IMR-90 (cell line): ENCODE measurements at regions not wholly inside any gene's neighbourhood (a gene's known extent, or its start where the extent isn't known, plus 50 kb on each side); places are given as distances from the start of the nearest gene placed in this dataset.

Experiments
- ATAC-seq: fragments of 200-7000 bp; cut with Tn5 transposase; 2 replicates; pipeline ENCODE4 v1.9.1; 2020; ENCODE audit warnings: low read depth, mild to moderate bottlenecking, moderate library complexity
- BruUV-seq: library from RNA; stranded (reverse); fragments of 400-500 nt; replicated peaks from 2 replicates; lab custom pipeline; 2021; lab: Mats Ljungman, UMichigan
- CTCF ChIA-PET: fragments of 300-600 bp; formaldehyde crosslinking; extraction: SDS; loops from one replicate; lab custom pipeline; 2021; ENCODE audit warnings: antibody characterized with exemption; lab: Yijun Ruan, JAX
- POLR2A ChIA-PET: fragments of 300-600 bp; sonication (Branson Sonifier 250); formaldehyde crosslinking; loops from one replicate; lab custom pipeline; 2022; ENCODE audit warnings: antibody characterized with exemption; ENCODE audit not compliant: unreplicated experiment; lab: Charles Lee
- DNase-seq: peaks from one replicate; pipeline ENCODE4 v3.0.0; 2013
- H2AFZ ChIP-seq: replicated peaks from 2 replicates; pipeline ENCODE3; 2013; ENCODE audit warnings: low read length, mild to moderate bottlenecking; ENCODE audit not compliant: poor library complexity
- H2AK5ac ChIP-seq: 2 replicates; pipeline ENCODE4 v1.6.1; 2013; ENCODE audit warnings: low read depth, low read length, inconsistent platforms
- H2AK9ac ChIP-seq: replicated peaks from 2 replicates; pipeline ENCODE3; 2013; ENCODE audit warnings: mild to moderate bottlenecking, low read depth, low read length, moderate library complexity; ENCODE audit not compliant: poor library complexity
- H2BK120ac ChIP-seq: 2 replicates; pipeline ENCODE4 v1.6.1; 2013; ENCODE audit warnings: low read depth, low read length, inconsistent platforms
- H2BK15ac ChIP-seq: 3 replicates; pipeline ENCODE4 v1.6.1; 2013; ENCODE audit warnings: low read depth, low read length, inconsistent platforms
- H2BK20ac ChIP-seq: 2 replicates; pipeline ENCODE4 v1.6.1; 2013; ENCODE audit warnings: low read depth, mild to moderate bottlenecking, inconsistent platforms, low read length, moderate library complexity
- H2BK5ac ChIP-seq: 2 replicates; pipeline ENCODE4 v1.6.1; 2013; ENCODE audit warnings: mild to moderate bottlenecking, low read depth, low read length, inconsistent platforms; ENCODE audit not compliant: poor library complexity, severe bottlenecking
- H3K14ac ChIP-seq: replicated peaks from 2 replicates; pipeline ENCODE4 v1.6.1; 2013; ENCODE audit warnings: low read depth, low read length, inconsistent platforms
- H3K18ac ChIP-seq: 2 replicates; pipeline ENCODE4 v1.6.1; 2013; ENCODE audit warnings: low read depth, low read length, control low read depth
- H3K23ac ChIP-seq: 2 replicates; pipeline ENCODE4 v1.6.1; 2013; ENCODE audit warnings: low read depth, low read length, inconsistent platforms
- H3K27ac ChIP-seq: 2 replicates; pipeline ENCODE4 v1.5.1; 2013; ENCODE audit warnings: mild to moderate bottlenecking, control low read depth, low read length; ENCODE audit not compliant: insufficient read depth
- H3K27me3 ChIP-seq: 2 replicates; pipeline ENCODE4 v1.6.1; 2013; ENCODE audit warnings: low read length; ENCODE audit not compliant: control insufficient read depth, insufficient read depth
- H3K36me3 ChIP-seq: 2 replicates; pipeline ENCODE4 v1.6.1; 2013; ENCODE audit warnings: low read length, mixed read lengths; ENCODE audit not compliant: control insufficient read depth, insufficient read depth
- H3K4ac ChIP-seq: 2 replicates; pipeline ENCODE4 v1.6.1; 2013; ENCODE audit warnings: low read depth, low read length, inconsistent platforms
- H3K4me1 ChIP-seq: 2 replicates; pipeline ENCODE4 v1.6.1; 2013; ENCODE audit warnings: low read length, mixed read lengths; ENCODE audit not compliant: control insufficient read depth, insufficient read depth
- H3K4me2 ChIP-seq: 2 replicates; pipeline ENCODE4 v1.6.1; 2013; ENCODE audit warnings: low read depth, mild to moderate bottlenecking, control low read depth, low read length, moderate library complexity
- H3K4me3 ChIP-seq: 2 replicates; pipeline ENCODE4 v1.5.1; 2013; ENCODE audit warnings: low read depth, mild to moderate bottlenecking, control low read depth, low read length, moderate library complexity; ENCODE audit not compliant: insufficient read depth
- H3K56ac ChIP-seq: 2 replicates; pipeline ENCODE4 v1.6.1; 2013; ENCODE audit warnings: low read length, inconsistent platforms; ENCODE audit not compliant: insufficient read depth; ENCODE audit errors: extremely low read depth
- H3K79me1 ChIP-seq, 2 experiments: 2 replicates each; pipeline ENCODE4 v1.6.1; 2013; ENCODE audit warnings: low read length in 2 of 2, inconsistent platforms in 1 of 2, low read depth in 1 of 2
- H3K9ac ChIP-seq: 2 replicates; pipeline ENCODE4 v1.6.1; 2013; ENCODE audit warnings: low read depth, low read length, control low read depth
- H3K9me1 ChIP-seq: 2 replicates; pipeline ENCODE4 v1.6.1; 2013; ENCODE audit warnings: low read length, inconsistent platforms; ENCODE audit not compliant: insufficient read depth
- H3K9me3 ChIP-seq: 2 replicates; pipeline ENCODE4 v1.6.1; 2013; ENCODE audit warnings: low read length; ENCODE audit not compliant: control insufficient read depth, insufficient read depth
- H4K20me1 ChIP-seq: 2 replicates; pipeline ENCODE4 v1.6.1; 2013; ENCODE audit warnings: low read length, inconsistent platforms; ENCODE audit not compliant: insufficient read depth
- H4K5ac ChIP-seq: 2 replicates; pipeline ENCODE4 v1.6.1; 2013; ENCODE audit warnings: mild to moderate bottlenecking, low read depth, low read length, control low read depth
- H4K8ac ChIP-seq, 2 experiments: 2 replicates each; pipeline ENCODE4 v1.6.1; 2013; ENCODE audit warnings: low read depth in 2 of 2, low read length in 2 of 2, control low read depth in 1 of 2, inconsistent platforms in 1 of 2
- H4K91ac ChIP-seq: 2 replicates; pipeline ENCODE4 v1.6.1; 2013; ENCODE audit warnings: low read depth, low read length, inconsistent platforms; ENCODE audit not compliant: insufficient read depth
- CEBPB ChIP-seq: IDR thresholded peaks from 2 replicates; pipeline ENCODE4 v1.6.1; 2012; ENCODE audit warnings: low read depth, low read length, improper control_type of control experiment
- WGBS, 2 experiments: methylation state at CpG; one replicate each; pipeline versions ENCODE4 v1.1.5 to v1.1.7; 2013; ENCODE audit warnings: missing lambda C conversion rate in 2 of 2; ENCODE audit not compliant: insufficient read length in 1 of 2; ENCODE audit errors: extremely low coverage in 2 of 2; 5-methylcytosine and 5-hydroxymethylcytosine counted together
- dilution Hi-C: fragments of 300-500 bp; cut with HindIII; formaldehyde crosslinking; loops from one replicate; pipeline ENCODE4 v1.14.3; 2018; ENCODE audit warnings: low sequenced_read_pairs; ENCODE audit not compliant: unreplicated experiment
- in situ Hi-C: fragments of 300-500 bp; cut with MboI; formaldehyde crosslinking; loops from 3 replicates; pipeline ENCODE4 v1.14.3; 2019; ENCODE audit warnings: low sequenced_read_pairs, inconsistent platforms, mixed read lengths
- intact Hi-C: fragments of 100-400 bp; cut with micrococcal nuclease; formaldehyde crosslinking; loops from 2 replicates; pipeline ENCODE4 v1.10.0; 2022
- TF ChIP-seq, protein P1 (sequence below): conservative IDR thresholded peaks from 2 replicates; pipeline ENCODE4 v1.5.1; 2012; ENCODE audit warnings: mild to moderate bottlenecking, low read depth, low read length, improper control_type of control experiment

DNA sequence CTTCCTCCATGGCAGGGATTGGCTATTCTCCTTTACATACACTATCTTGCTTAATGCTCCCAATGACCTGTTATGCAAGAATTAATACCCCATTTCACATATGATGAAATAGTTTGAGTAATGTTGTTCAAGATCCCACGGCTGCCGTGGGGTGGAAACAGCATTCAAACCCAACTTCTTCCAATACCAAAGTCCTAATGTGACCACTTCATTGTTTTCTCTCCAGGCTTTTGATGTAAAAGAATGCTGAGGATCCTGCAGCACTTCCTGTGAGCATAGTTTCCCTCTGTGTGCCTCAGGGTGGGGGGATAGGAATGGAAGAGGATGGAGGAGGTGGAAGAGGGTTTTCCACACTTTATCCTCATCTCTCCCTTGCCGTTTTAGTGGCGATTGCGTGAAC lies 199.4 kb downstream of the IRS1 start:
- Histone ChIP-seq H3K14ac (peak overlapping the region; percentile 59; the same call in 1 of the 2 replicates), H3K56ac (no peak overlapping the region), H2BK5ac (no peak overlapping the region), H4K91ac (no peak overlapping the region), H3K36me3 (no peaks in the 10 kb centered on the region), H2AK9ac (no peak overlapping the region), H2AFZ (no peak overlapping the region), H4K8ac (peak overlapping the region in 1 of 2 experiments; percentile 71; a peak in 1 of 4 replicates), H4K20me1 (no peaks in the 10 kb centered on the region), H4K5ac (peak overlapping the region; percentile 21; the same call in 1 of the 2 replicates), H3K27me3 (no peaks in the 10 kb centered on the region), H3K9me3 (no peaks in the 10 kb centered on the region), H3K4me2 (no peak overlapping the region), H2BK20ac (peak overlapping the region; percentile 69; the same call in 1 of the 2 replicates), H2AK5ac (peak overlapping the region; percentile 83; the same call in 1 of the 2 replicates), H2BK15ac (peak overlapping the region; percentile 62; the same call in 1 of the 3 replicates), H3K79me1 (no peaks in the 10 kb centered on the region), H3K9me1 (no peaks in the 10 kb centered on the region), H3K4me1 (peaks cover 8% of the 10 kb centered on the region), H3K9ac (no peak overlapping the region), H3K4ac (peak overlapping the region; percentile 52), H3K23ac (no peak overlapping the region), H2BK120ac (peak overlapping the region; percentile 47; the same call in 1 of the 2 replicates), H3K27ac (no peak overlapping the region), H3K4me3 (no peak overlapping the region), H3K18ac (peak overlapping the region; percentile 51)
- dilution Hi-C loops: no loop called here
- no CpG with 5 or more reads among the region's 5 CpGs for WGBS, 2 experiments
- CTCF ChIA-PET: no interaction called here
- peak; percentile 69 for TF ChIP-seq CEBPB
- TF ChIP-seq, protein P1, sequence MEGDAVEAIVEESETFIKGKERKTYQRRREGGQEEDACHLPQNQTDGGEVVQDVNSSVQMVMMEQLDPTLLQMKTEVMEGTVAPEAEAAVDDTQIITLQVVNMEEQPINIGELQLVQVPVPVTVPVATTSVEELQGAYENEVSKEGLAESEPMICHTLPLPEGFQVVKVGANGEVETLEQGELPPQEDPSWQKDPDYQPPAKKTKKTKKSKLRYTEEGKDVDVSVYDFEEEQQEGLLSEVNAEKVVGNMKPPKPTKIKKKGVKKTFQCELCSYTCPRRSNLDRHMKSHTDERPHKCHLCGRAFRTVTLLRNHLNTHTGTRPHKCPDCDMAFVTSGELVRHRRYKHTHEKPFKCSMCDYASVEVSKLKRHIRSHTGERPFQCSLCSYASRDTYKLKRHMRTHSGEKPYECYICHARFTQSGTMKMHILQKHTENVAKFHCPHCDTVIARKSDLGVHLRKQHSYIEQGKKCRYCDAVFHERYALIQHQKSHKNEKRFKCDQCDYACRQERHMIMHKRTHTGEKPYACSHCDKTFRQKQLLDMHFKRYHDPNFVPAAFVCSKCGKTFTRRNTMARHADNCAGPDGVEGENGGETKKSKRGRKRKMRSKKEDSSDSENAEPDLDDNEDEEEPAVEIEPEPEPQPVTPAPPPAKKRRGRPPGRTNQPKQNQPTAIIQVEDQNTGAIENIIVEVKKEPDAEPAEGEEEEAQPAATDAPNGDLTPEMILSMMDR: no peak
- in situ Hi-C loops: no loop called here
- no TSS peak for BruUV-seq
- POLR2A ChIA-PET: no interaction called here
- DNase-seq: peak; percentile 8
- no peak for ATAC-seq
- intact Hi-C loops: no loop called here
